SK-N-SH (cell line): ENCODE measurements at regions not wholly inside any gene's neighbourhood (a gene's known extent, or its start where the extent isn't known, plus 50 kb on each side); places are given as distances from the start of the nearest gene placed in this dataset.

Source experiments
- CTCF ChIA-PET: fragments of 300-600, 350-600 bp; formaldehyde crosslinking; extraction: SDS; loops from one replicate; lab custom pipeline; 2021; lab: Yijun Ruan, JAX
- POLR2A ChIA-PET: fragments of 350-600 bp; sonication (Branson Sonifier 250); formaldehyde crosslinking; extraction: SDS; loops from one replicate; lab custom pipeline; 2020; ENCODE audit warnings: antibody characterized with exemption, inconsistent platforms; lab: Yijun Ruan, JAX
- DNase-seq: peaks from one replicate; pipeline ENCODE4 v3.0.0; 2012
- H2AFZ ChIP-seq: fragments of 200-600 bp; sonication (generic); 2 replicates; pipeline ENCODE4 v1.8.1; 2016; ENCODE audit warnings: antibody characterized with exemption, mild to moderate bottlenecking, low read depth
- H3F3A ChIP-seq: fragments of 200-600 bp; sonication (generic); replicated peaks from 2 replicates; pipeline ENCODE3; 2016; ENCODE audit warnings: antibody characterized with exemption, mild to moderate bottlenecking; ENCODE audit not compliant: insufficient read depth
- H3K27ac ChIP-seq, 2 experiments: fragments of 200-500 bp in 1 of 2; fragments of 200-600 bp in 1 of 2; sonication (Bioruptor generic) in 1 of 2; sonication (generic), shearing (Covaris generic) in 1 of 2; 2 replicates each; pipeline versions ENCODE4 v1.5.1 to v1.6.1; 2014 to 2016; ENCODE audit warnings: low read depth in 2 of 2, inconsistent platforms in 1 of 2, low read length in 1 of 2, mild to moderate bottlenecking in 1 of 2, mixed read lengths in 1 of 2
- H3K27me3 ChIP-seq: fragments of 200-600 bp; sonication (generic), shearing (Covaris generic); 2 replicates; pipeline ENCODE4 v1.6.1; 2016; ENCODE audit warnings: mixed run types; ENCODE audit not compliant: insufficient read depth
- H3K36me3 ChIP-seq, 2 experiments: fragments of 200-500 bp in 1 of 2; fragments of 200-600 bp in 1 of 2; sonication (Bioruptor generic) in 1 of 2; sonication (generic) in 1 of 2; replicated peaks in 1 of 2; 2 replicates each; pipeline versions ENCODE3 to v1.5.1; 2014 to 2016; ENCODE audit warnings: low read length in 1 of 2, mild to moderate bottlenecking in 1 of 2; ENCODE audit not compliant: insufficient read depth in 2 of 2, control insufficient read depth in 1 of 2
- H3K4me1 ChIP-seq, 2 experiments: fragments of 200-500 bp in 1 of 2; fragments of 200-600 bp in 1 of 2; sonication (Bioruptor generic) in 1 of 2; sonication (generic), shearing (Covaris generic) in 1 of 2; 2 replicates each; pipeline versions ENCODE4 v1.5.1 to v1.6.1; 2014 to 2016; ENCODE audit warnings: low read depth in 1 of 2, low read length in 1 of 2, mixed run types in 1 of 2; ENCODE audit not compliant: insufficient read depth in 2 of 2, control insufficient read depth in 1 of 2
- H3K4me2 ChIP-seq: fragments of 200-600 bp; sonication (generic), shearing (Covaris generic); 2 replicates; pipeline ENCODE4 v1.6.1; 2017; ENCODE audit warnings: mixed run types
- H3K4me3 ChIP-seq, 2 experiments: fragments of 200-500 bp in 1 of 2; fragments of 200-600 bp in 1 of 2; sonication (Bioruptor generic) in 1 of 2; sonication (generic), shearing (Covaris generic) in 1 of 2; 2 replicates each; pipeline versions ENCODE4 v1.5.1 to v1.8.1; 2014 to 2016; ENCODE audit warnings: low read depth in 2 of 2, inconsistent platforms in 1 of 2, low read length in 1 of 2, mild to moderate bottlenecking in 1 of 2, mixed read lengths in 1 of 2, moderate library complexity in 1 of 2
- H3K79me2 ChIP-seq: fragments of 200-600 bp; sonication (generic); 2 replicates; pipeline ENCODE4 v1.8.1; 2017; ENCODE audit warnings: mild to moderate bottlenecking; ENCODE audit not compliant: insufficient read depth
- H3K9ac ChIP-seq: fragments of 200-600 bp; sonication (generic); 2 replicates; pipeline ENCODE4 v1.6.1; 2017; ENCODE audit warnings: mixed run types
- H3K9me2 ChIP-seq: fragments of 200-600 bp; sonication (generic); 2 replicates; pipeline ENCODE4 v1.6.1; 2017; ENCODE audit warnings: mixed run types
- H3K9me3 ChIP-seq: fragments of 200-600 bp; sonication (generic); 2 replicates; pipeline ENCODE4 v1.6.1; 2017; ENCODE audit warnings: mixed run types, mild to moderate bottlenecking, moderate library complexity
- H4K20me1 ChIP-seq: fragments of 200-600 bp; sonication (generic); 2 replicates; pipeline ENCODE4 v1.6.1; 2017; ENCODE audit warnings: mild to moderate bottlenecking, mixed run types; ENCODE audit not compliant: insufficient read depth
- CHD2 ChIP-seq: fragments of 150-350 bp; IDR thresholded peaks from 2 replicates; pipeline ENCODE4 v1.6.1; 2018; ENCODE audit warnings: low read length; ENCODE audit not compliant: partially characterized antibody
- ELF1 ChIP-seq: IDR thresholded peaks from 2 replicates; pipeline ENCODE4 v1.4.0; 2012
- EZH2phosphoT487 ChIP-seq: fragments of 200-600 bp; sonication (generic); IDR thresholded peaks from 2 replicates; pipeline ENCODE4 v1.6.1; 2017; ENCODE audit warnings: low read depth, mixed run types, mild to moderate bottlenecking, antibody characterized with exemption, moderate library complexity, borderline replicate concordance
- FOXM1 ChIP-seq: IDR thresholded peaks from 2 replicates; pipeline ENCODE4 v1.4.0; 2012; ENCODE audit warnings: low read depth, mild to moderate bottlenecking
- GABPA ChIP-seq: IDR thresholded peaks from 2 replicates; pipeline ENCODE4 v1.4.0; 2012; ENCODE audit warnings: low read depth, mild to moderate bottlenecking
- GATA2 ChIP-seq: sonication (generic); formaldehyde crosslinking; IDR thresholded peaks from 2 replicates; pipeline ENCODE4 v1.5.0; 2020; ENCODE audit warnings: mild to moderate bottlenecking, missing genetic modification reagents
- JUND ChIP-seq: IDR thresholded peaks from 2 replicates; pipeline ENCODE4 v1.4.0; 2012
- MXI1 ChIP-seq: IDR thresholded peaks from 2 replicates; pipeline ENCODE4 v1.6.1; 2012; ENCODE audit warnings: mild to moderate bottlenecking, low read depth, low read length, improper control_type of control experiment
- NFIC ChIP-seq: IDR thresholded peaks from 2 replicates; pipeline ENCODE4 v1.4.0; 2012; ENCODE audit warnings: borderline replicate concordance
- NRF1 ChIP-seq: IDR thresholded peaks from 2 replicates; pipeline ENCODE4 v1.6.1; 2012; ENCODE audit warnings: low read depth, mild to moderate bottlenecking, low read length
- POLR2AphosphoS5 ChIP-seq: IDR thresholded peaks from 2 replicates; pipeline ENCODE4 v1.6.1; 2012; ENCODE audit warnings: low read depth, low read length
- RFX5 ChIP-seq: IDR thresholded peaks from 2 replicates; pipeline ENCODE4 v1.6.1; 2012; ENCODE audit warnings: mild to moderate bottlenecking, improper control_type of control experiment, low read length
- RXRA ChIP-seq: IDR thresholded peaks from 2 replicates; pipeline ENCODE4 v1.4.0; 2012; ENCODE audit warnings: low read depth, mild to moderate bottlenecking, borderline replicate concordance
- WGBS: methylation state at CpG from one replicate; pipeline ENCODE4 v1.1.6; 2017; ENCODE audit warnings: low lambda C conversion rate; 5-methylcytosine and 5-hydroxymethylcytosine counted together
- TF ChIP-seq, protein P1 (sequence below): IDR thresholded peaks from 2 replicates; pipeline ENCODE4 v1.4.0; 2012; ENCODE audit warnings: low read depth
- TF ChIP-seq, protein P2 (sequence below): fragments of 150-350 bp; IDR thresholded peaks from 2 replicates; pipeline ENCODE4 v1.6.1; 2017; ENCODE audit warnings: antibody characterized with exemption, low read length, low read depth, borderline replicate concordance
- TF ChIP-seq, protein P3 (sequence below): IDR thresholded peaks from 2 replicates; pipeline ENCODE4; 2012
- TF ChIP-seq, protein P4 (sequence below): fragments of 200-600 bp; sonication (generic); IDR thresholded peaks from 2 replicates; pipeline ENCODE4 v1.6.1; 2017; ENCODE audit warnings: antibody characterized with exemption, mild to moderate bottlenecking, moderate library complexity
- TF ChIP-seq, protein P5 (sequence below): IDR thresholded peaks from 2 replicates; pipeline ENCODE4 v1.4.0; 2012; ENCODE audit warnings: low read depth, borderline replicate concordance

DNA sequence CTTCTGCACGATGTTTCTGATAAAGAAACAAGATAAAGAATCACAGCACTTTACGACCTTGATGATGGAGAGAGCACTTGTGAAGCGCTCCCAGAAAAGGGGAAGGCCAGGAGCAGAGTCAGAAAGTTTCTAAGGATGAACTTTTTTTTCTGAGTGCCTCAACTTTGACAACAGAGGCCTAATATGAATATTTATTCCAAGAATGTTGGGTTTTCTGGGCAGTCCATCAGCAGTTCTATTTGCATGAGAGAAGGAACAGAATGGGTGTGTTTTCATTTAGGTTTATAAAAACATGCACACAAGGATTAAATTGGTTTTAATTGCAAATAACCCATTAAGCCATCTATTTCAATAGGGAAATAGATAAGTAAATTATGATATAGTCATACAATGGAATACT, 204.9 kb downstream of the SIM1 start:
- WGBS, result 24% methylated on average over 3 of the region's 3 CpGs

More for the DNA sequence above, 204.9 kb downstream of the SIM1 start:
- ChIA-PET CTCF (no interaction called here), POLR2A (no interaction called here)
- Histone ChIP-seq H2AFZ (no peak overlapping the region), H3K4me3 (no peak overlapping the region), H3K79me2 (no peaks in the 10 kb centered on the region), H3K9me2 (no peaks in the 10 kb centered on the region), H3K27me3 (no peaks in the 10 kb centered on the region), H3K4me1 (no peaks in the 10 kb centered on the region), H4K20me1 (no peaks in the 10 kb centered on the region), H3K9ac (no peak overlapping the region), H3K4me2 (no peak overlapping the region), H3K27ac (no peak overlapping the region), H3K36me3 (no peaks in the 10 kb centered on the region), H3F3A (peaks cover 4% of the 10 kb centered on the region), H3K9me3 (no peaks in the 10 kb centered on the region)
- DNase-seq, result no peak
- TF ChIP-seq, protein P1, sequence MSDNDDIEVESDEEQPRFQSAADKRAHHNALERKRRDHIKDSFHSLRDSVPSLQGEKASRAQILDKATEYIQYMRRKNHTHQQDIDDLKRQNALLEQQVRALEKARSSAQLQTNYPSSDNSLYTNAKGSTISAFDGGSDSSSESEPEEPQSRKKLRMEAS, result no peak
- TF ChIP-seq RXRA, result no peak
- no peak for TF ChIP-seq JUND
- TF ChIP-seq, protein P2, sequence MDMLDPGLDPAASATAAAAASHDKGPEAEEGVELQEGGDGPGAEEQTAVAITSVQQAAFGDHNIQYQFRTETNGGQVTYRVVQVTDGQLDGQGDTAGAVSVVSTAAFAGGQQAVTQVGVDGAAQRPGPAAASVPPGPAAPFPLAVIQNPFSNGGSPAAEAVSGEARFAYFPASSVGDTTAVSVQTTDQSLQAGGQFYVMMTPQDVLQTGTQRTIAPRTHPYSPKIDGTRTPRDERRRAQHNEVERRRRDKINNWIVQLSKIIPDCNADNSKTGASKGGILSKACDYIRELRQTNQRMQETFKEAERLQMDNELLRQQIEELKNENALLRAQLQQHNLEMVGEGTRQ, result no peak
- TF ChIP-seq POLR2AphosphoS5, result no peak
- TF ChIP-seq FOXM1, result no peak
- TF ChIP-seq, protein P3, sequence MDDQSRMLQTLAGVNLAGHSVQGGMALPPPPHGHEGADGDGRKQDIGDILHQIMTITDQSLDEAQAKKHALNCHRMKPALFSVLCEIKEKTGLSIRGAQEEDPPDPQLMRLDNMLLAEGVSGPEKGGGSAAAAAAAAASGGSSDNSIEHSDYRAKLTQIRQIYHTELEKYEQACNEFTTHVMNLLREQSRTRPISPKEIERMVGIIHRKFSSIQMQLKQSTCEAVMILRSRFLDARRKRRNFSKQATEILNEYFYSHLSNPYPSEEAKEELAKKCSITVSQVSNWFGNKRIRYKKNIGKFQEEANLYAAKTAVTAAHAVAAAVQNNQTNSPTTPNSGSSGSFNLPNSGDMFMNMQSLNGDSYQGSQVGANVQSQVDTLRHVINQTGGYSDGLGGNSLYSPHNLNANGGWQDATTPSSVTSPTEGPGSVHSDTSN, result no peak
- no peak for TF ChIP-seq RFX5
- TF ChIP-seq NFIC, result no peak
- TF ChIP-seq, protein P4, sequence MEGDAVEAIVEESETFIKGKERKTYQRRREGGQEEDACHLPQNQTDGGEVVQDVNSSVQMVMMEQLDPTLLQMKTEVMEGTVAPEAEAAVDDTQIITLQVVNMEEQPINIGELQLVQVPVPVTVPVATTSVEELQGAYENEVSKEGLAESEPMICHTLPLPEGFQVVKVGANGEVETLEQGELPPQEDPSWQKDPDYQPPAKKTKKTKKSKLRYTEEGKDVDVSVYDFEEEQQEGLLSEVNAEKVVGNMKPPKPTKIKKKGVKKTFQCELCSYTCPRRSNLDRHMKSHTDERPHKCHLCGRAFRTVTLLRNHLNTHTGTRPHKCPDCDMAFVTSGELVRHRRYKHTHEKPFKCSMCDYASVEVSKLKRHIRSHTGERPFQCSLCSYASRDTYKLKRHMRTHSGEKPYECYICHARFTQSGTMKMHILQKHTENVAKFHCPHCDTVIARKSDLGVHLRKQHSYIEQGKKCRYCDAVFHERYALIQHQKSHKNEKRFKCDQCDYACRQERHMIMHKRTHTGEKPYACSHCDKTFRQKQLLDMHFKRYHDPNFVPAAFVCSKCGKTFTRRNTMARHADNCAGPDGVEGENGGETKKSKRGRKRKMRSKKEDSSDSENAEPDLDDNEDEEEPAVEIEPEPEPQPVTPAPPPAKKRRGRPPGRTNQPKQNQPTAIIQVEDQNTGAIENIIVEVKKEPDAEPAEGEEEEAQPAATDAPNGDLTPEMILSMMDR, result no peak
- TF ChIP-seq ELF1, result no peak
- no peak for TF ChIP-seq MXI1
- TF ChIP-seq GATA2 (CRISPR knock-in tag), result no peak
- TF ChIP-seq EZH2phosphoT487, result no peak
- TF ChIP-seq CHD2, result no peak
- TF ChIP-seq, protein P5, sequence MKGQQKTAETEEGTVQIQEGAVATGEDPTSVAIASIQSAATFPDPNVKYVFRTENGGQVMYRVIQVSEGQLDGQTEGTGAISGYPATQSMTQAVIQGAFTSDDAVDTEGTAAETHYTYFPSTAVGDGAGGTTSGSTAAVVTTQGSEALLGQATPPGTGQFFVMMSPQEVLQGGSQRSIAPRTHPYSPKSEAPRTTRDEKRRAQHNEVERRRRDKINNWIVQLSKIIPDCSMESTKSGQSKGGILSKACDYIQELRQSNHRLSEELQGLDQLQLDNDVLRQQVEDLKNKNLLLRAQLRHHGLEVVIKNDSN, result no peak
- no peak for TF ChIP-seq GABPA
- TF ChIP-seq NRF1, result no peak
